ENCODE measurements at regions not wholly inside any gene's neighbourhood (a gene's known extent, or its start where the extent isn't known, plus 50 kb on each side); places are given as distances from the start of the nearest gene placed in this dataset.

- no peak for TF ChIP-seq POLR2AphosphoS5 (IDR thresholded peaks at IDR 0.05)
- no peak for TF ChIP-seq CTCF (IDR thresholded peaks at IDR 0.05)
- no peak for TF ChIP-seq POLR2A (IDR thresholded peaks at IDR 0.05)
These were observed 674.6 kb downstream of the PTPRC start for GRCh38 chr1:199313444-199313843.

All from upper lobe of left lung (tissue), 4 donors.